GM21423 (cell line): ENCODE measurements at regions not wholly inside any gene's neighbourhood (a gene's known extent, or its start where the extent isn't known, plus 50 kb on each side); places are given as distances from the start of the nearest gene placed in this dataset.
"Not testable (repeated sequence)": the region's sequence is repeated elsewhere in the genome, so short reads cannot be mapped to it uniquely, and the experiment has no call there.

Source experiments
- ATAC-seq: cut with Tn5 transposase; IDR thresholded peaks from one replicate; pipeline ENCODE4 v1.9.1; 2021; ENCODE audit warnings: mild to moderate bottlenecking, moderate library complexity; ENCODE audit not compliant: unreplicated experiment

DNA sequence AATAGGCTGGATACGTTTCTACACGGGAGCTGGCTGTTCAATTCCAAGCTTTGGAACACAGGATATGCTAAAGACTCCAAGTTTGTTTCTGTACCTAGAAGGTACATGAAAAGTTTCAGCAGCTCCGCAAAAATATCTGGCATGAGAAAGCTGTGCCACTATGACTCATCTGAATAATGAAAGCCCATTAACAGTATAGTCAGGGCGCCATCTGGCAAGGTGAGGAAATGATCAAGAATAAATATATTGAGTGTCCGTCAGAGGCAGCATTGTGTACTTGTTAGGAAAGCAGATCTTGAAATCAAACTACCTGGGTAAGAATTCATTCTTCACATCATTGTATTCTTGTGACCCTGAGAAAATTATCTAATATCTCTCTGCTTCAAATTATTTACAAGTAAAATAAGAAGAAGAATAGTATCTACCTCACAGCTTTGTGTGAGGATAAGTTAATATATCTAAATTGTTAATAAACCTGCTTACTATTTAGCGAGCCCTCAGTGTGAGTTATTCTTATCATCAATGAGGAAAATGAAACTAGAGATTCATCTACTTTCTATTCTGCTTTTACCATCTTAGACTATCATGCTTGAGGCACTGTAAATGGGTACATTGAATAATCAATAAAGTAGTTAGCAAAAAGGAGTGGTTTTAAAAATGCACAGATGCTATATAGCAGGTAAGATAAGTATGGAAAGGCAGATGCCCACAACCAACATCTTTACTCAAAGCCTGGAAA, 53.5 kb downstream of the FSCB start:
- ATAC-seq: no peak

- ATAC-seq: not testable (repeated sequence)
Observed at GRCh38 chr14:44450232-44450631, 56.9 kb downstream of the FSCB start.

- no peak for ATAC-seq
Observed at GRCh38 chr14:44449680-44450079, 57.4 kb downstream of the FSCB start.

DNA sequence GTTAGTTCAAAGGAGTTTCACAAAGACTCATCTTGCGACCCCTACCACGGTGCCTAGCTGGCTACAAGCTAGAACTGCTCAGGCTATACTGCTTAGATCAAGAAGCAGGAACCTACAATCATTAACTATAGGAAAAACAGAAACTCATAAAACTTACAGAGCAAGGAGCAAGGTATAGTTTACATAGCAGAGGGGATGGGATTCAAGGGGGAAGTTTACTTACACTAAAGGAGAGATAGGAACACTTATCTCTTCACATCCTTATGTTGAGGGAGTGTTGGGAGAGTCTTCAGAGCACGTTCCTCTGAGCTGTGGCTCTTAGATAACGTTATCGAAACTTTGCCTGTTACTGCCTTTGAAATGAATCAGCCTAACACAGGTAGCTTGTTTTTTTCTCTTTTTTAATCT, 58.1 kb downstream of the FSCB start:
- ATAC-seq: no peak

- ATAC-seq: no peak
Observed at GRCh38 chr14:44446965-44447364, 60.1 kb downstream of the FSCB start.

DNA sequence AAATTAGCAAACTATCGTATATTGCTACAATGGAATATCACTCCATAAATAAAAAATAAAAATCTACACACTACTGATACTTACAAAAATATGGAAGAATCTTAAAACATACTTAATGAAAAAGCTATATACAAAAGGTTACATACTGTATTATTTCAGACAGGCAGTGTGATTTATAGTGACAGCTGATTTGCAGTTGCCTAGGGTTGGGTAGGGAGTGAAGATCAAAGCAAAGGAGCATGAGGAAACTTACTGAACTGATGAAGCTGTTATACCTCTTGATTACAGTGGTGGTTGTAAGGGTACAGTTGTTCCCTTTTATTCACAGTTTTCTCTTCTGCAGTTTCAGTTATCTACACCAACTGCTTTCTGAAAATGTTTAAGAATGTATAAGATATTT, 62.6 kb downstream of the FSCB start:
- ATAC-seq: no peak

- ATAC-seq: no peak
Observed at GRCh38 chr14:44438936-44439335, 68.1 kb downstream of the FSCB start.

GRCh38 chr14:44438221-44438620, 68.9 kb downstream of the FSCB start:
- ATAC-seq: no peak

GRCh38 chr14:44436458-44436857, 70.6 kb downstream of the FSCB start:
- ATAC-seq: no peak

DNA sequence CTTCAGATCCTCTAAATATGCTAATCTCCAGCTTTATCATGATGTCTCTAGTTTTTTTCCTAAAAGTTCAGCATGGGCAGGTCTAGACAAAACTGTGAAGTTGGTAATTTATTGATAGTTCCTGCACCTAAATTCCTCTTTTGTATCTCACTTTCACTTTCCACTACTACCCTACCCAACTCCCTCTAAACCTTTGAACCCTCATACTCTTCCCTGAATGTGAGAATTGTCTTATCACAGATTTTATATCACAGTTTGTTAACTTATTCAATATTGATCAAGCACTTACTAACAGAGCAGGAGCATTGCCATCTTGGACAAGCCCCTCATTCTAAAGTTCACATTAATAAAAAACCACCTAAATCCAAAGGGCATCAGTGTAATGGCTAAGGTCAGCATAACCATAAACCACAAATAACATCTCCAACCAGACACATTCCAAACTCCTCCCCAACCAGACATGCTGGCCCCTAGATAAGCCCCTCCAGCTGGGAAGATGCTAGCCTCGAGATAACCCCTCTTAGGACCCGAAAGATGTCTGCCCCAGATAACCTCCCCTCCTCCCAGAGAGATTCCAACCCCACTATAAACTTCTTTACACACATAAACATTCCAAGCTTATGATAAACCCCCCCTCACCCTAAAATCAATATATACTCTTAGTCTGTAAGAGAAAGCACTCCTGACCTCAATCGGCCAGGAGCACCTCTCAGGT, 78.7 kb downstream of the FSCB start:
- no peak for ATAC-seq

GRCh38 chr14:44422699-44423098, 84.4 kb downstream of the FSCB start:
- no peak for ATAC-seq

DNA sequence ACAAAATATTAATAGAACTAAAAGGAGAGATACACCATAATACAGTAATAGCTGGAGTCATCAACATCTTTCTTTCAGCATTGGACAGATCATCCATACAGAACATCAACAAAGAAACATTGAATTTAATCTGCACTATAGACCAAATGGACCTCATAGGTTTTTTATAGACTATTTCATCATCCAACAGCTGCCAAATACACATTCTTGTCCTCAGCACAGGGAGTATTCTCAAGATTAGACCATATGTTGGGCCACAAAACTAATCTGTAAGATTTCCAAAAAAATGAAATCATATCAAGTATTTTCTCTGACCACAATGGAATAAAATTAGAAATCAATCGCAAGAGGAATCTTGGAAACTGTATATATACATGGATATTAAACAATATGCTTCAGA, 86.9 kb downstream of the FSCB start:
- ATAC-seq: no peak

DNA sequence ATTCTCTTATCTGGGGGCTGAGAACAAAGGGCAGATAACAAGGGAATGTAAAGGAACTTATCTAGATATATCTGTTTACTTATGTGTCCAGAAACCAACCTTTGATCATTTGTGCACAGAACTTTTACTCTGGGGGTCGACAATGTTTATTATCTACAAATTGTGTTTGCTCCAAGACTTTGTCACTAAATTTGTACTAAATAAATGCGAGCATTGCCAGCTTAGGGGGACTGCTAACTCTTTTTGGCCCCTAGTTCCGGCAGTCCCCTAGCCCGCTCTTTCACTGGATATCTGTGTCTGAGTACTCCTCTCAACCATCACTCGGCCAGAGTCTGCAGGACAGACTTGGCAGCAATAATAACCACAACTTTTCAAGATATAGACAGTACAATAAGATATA, 88.2 kb downstream of the FSCB start:
- ATAC-seq: no peak

- no peak for ATAC-seq
Observed at GRCh38 chr14:44417809-44418208, 89.3 kb downstream of the FSCB start.

- no peak for ATAC-seq
Observed at GRCh38 chr14:44414646-44415045, 92.4 kb downstream of the FSCB start.

DNA sequence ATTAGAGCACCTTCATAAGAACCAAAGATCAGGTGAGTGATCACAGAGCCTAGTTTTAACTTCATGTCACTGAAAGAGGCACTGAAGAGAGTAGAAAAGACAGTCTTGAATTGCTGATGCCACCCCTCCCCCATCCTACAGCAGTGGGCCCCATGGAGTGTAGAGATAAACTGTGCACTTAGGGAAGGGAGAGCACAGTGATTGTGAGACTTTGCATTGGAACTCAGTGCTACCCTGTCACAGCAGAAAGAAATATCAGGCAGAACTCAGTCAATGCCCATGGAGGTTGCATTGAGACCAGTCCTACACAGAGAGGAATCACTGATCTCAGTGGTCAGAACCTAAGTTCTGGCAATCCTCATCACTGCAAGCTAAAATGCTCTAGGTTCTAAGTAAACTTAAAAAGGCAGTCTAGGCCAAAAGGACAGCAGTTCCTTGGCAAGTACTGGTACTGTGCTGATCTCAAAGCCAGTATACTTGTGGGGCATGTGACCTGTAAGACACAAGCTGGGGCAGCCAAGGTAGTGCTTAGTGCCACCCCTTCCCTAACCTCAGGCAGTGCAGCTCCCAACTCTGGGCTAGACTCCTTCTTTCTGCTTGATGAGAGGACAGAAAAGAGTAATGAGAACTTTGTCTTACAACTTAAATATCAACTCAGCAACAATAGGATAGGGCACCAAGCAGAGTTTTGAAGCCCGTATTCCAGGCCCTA, 94.1 kb downstream of the FSCB start:
- ATAC-seq: no peak

GRCh38 chr14:44405011-44405486, 102.0 kb downstream of the FSCB start:
- ATAC-seq: no peak

DNA sequence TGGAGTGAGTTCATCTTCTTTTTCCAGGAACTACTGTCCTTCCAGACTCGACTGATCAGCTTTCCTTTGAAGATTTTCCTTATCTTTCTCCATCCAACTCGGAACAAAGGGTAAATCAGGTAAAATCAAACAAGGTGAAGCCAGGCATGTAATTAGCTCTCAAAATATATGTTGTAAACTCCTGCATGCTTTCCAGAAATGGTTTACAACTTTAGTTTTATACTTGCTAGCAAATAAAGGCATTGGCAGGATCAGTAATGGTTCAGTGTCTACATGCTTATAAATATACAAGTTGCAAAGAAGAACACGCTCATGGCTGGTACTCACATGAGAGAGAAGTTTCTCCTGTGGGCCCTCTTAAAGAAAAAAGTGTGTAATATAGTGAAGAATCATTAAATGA, 102.5 kb downstream of the FSCB start:
- ATAC-seq: no peak

DNA sequence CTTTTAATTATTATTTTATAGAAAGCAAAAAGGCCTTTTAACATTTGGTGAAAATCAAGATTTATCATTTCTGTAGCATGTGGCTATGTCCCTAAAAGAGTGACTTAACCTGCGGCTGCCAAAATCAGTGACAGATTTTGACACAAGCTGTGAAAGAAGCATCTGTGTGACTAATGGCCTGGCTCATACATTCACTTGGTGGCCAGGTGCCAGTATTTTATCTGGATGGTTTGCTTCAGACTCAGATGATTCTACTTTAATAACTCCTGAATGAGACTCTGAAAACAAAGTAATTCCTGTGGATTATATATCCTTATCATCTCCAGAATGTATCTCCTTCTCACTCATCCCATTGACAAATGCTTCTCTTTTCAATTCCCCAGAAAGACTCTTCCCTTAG, 103.0 kb downstream of the FSCB start:
- ATAC-seq: no peak

- ATAC-seq: no peak
Observed at GRCh38 chr14:44403193-44403592, 103.9 kb downstream of the FSCB start.

DNA sequence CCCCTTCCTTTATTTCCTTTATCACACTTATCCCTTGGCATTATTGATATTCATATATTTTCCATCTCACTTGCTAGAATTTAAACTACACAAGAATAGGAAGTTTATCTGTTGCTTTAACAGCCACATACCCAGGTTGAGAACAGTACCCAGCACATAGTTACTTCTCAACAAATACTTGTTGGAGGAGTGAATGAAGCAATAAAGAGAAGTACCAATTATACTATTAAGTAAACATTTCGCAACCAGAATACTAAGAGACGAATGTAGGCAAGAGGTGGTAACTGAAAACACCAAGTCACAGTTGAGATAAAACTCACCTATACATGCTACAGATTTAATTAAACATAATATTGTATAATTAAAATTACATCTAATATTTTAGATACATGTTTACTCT, 110.9 kb downstream of the FSCB start:
- no peak for ATAC-seq

DNA sequence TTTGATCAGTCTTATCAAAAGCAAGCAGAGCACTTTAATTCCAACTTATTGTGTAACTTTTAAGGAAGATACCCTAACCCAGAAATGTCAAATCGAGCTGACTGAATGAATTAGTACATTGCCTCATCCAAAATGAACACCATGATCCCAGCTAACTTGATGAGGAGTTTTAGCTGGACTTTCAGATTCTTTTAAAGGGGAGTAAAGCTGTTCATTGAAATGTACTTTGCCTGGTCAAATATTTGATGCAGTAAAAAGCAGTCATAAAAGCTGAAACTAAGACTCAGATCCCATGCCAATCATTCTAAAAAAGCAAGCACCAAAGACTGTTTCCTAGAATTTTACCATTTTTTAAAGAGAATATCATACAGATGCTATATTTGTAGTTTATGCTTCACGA, 114.1 kb downstream of the FSCB start:
- no peak for ATAC-seq
